ENCODE measurements at regions not wholly inside any gene's neighbourhood (a gene's known extent, or its start where the extent isn't known, plus 50 kb on each side); places are given as distances from the start of the nearest gene placed in this dataset.
"Not testable (repeated sequence)": the region's sequence is repeated elsewhere in the genome, so short reads cannot be mapped to it uniquely, and the experiment has no call there.

- TF ChIP-seq KLF16 (tag by site-specific recombination; IDR thresholded peaks at IDR 0.05); ZIC2 (tag by site-specific recombination; IDR thresholded peaks at IDR 0.05); KLF10 (tag by site-specific recombination; IDR thresholded peaks at IDR 0.05); AEBP2 (tag by site-specific recombination; IDR thresholded peaks at IDR 0.05; ENCODE audit: borderline replicate concordance); ZNF473 (tag by site-specific recombination; IDR thresholded peaks at IDR 0.05): not testable (repeated sequence)
- TF ChIP-seq, protein P1, sequence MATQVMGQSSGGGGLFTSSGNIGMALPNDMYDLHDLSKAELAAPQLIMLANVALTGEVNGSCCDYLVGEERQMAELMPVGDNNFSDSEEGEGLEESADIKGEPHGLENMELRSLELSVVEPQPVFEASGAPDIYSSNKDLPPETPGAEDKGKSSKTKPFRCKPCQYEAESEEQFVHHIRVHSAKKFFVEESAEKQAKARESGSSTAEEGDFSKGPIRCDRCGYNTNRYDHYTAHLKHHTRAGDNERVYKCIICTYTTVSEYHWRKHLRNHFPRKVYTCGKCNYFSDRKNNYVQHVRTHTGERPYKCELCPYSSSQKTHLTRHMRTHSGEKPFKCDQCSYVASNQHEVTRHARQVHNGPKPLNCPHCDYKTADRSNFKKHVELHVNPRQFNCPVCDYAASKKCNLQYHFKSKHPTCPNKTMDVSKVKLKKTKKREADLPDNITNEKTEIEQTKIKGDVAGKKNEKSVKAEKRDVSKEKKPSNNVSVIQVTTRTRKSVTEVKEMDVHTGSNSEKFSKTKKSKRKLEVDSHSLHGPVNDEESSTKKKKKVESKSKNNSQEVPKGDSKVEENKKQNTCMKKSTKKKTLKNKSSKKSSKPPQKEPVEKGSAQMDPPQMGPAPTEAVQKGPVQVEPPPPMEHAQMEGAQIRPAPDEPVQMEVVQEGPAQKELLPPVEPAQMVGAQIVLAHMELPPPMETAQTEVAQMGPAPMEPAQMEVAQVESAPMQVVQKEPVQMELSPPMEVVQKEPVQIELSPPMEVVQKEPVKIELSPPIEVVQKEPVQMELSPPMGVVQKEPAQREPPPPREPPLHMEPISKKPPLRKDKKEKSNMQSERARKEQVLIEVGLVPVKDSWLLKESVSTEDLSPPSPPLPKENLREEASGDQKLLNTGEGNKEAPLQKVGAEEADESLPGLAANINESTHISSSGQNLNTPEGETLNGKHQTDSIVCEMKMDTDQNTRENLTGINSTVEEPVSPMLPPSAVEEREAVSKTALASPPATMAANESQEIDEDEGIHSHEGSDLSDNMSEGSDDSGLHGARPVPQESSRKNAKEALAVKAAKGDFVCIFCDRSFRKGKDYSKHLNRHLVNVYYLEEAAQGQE (tag by site-specific recombination; IDR thresholded peaks at IDR 0.05) = not testable (repeated sequence)
Observed at GRCh38 chr21:9784201-9784600, 737.2 kb upstream of the TPTE start.
